Choroid plexus epithelial cell (primary cell): ENCODE measurements at regions not wholly inside any gene's neighbourhood (a gene's known extent, or its start where the extent isn't known, plus 50 kb on each side); places are given as distances from the start of the nearest gene placed in this dataset.

Experiments
- DNase-seq: peaks from one replicate; pipeline ENCODE4 v3.0.0-alpha.2; 2010; ENCODE audit warnings: low read depth
- H3K4me3 ChIP-seq: 2 replicates; pipeline ENCODE4 v1.5.1; 2011; ENCODE audit warnings: low read depth, mild to moderate bottlenecking, control low read depth, low read length, moderate library complexity
- CTCF ChIP-seq: conservative IDR thresholded peaks from 2 replicates; pipeline ENCODE4 v1.5.1; 2011; ENCODE audit warnings: low read depth, mild to moderate bottlenecking, control low read depth, inconsistent platforms, low read length, moderate library complexity

- DNase-seq: no peak
- H3K4me3 ChIP-seq: no peak overlapping the region
- TF ChIP-seq CTCF: no peak
These were observed 51.3 kb upstream of the GRIA1 start for GRCh38 chr5:153439130-153439529.
